ENCODE measurements at regions not wholly inside any gene's neighbourhood (a gene's known extent, or its start where the extent isn't known, plus 50 kb on each side); places are given as distances from the start of the nearest gene placed in this dataset.

DNA sequence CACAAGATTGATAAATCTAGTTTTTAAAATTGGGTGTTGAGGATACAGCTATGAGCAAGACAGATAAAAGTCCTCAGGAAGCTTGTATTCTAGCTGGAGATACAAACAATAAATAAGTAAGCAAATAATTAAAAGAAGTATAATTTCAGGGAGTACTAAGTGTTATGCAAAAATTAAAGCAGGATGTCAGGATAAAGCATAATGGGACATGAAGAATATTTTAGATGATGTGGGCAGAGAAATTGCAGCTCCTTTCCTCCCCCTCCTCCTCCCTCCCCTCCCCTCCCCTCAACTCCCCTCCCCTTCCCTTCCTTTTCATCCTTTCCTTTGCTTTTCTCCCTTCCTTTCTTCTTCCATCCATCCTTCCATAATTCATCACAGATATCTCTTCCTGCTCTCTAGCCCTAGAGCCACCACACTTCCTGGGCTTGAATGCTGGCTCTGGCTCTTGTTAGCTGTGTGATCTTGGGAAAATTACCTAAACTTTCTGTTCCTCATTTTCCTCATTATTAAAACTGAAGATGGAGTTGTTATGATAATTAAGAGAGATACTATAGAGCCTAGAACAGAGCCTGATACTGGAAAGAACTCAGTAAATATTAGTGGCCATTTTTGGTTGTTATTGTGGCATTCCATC lies 323.9 kb downstream of the AACS start:
- Mint-ChIP-seq H3K36me3 (no peaks in the 10 kb centered on the region), H3K9me3 (no peaks in the 10 kb centered on the region), H3K4me3 (no peak overlapping the region), H3K4me1 (no peaks in the 10 kb centered on the region), H3K27me3 (ENCODE audit: low read depth) (peaks cover 31% of the 10 kb centered on the region), H3K27ac (no peak overlapping the region)
- TF ChIP-seq CTCF (IDR thresholded peaks at IDR 0.05; ENCODE audit: unreplicated experiment), result no peak
- DNase-seq (ENCODE audit: low spot score in 2 of 2, unreplicated experiment in 2 of 2), result no peak

DNA sequence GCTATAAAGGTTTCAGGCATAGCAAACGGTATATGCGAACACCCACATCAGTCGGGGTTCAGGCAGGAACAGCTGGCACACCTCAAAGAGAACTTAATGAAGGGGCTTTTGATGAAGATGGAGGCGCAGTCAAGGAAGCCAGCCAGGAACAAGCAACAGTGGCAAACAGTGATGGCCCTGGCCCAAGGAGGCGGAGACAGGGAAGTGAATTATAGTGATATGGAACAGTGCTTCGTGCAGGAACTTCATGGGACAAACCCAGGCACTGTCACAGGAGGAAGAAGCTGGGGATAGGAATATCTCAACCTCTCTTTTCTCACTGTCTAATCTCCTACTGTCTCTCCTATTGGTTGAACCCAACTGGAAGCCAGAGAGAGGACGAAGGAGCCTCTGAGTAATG lies 328.3 kb downstream of the AACS start:
- H3K9me3 Mint-ChIP-seq, result peaks cover 10% of the 10 kb centered on the region
- no peaks in the 10 kb centered on the region for H3K36me3 Mint-ChIP-seq
- H3K4me1 Mint-ChIP-seq, result no peaks in the 10 kb centered on the region
- peaks cover 17% of the 10 kb centered on the region for H3K27me3 Mint-ChIP-seq (ENCODE audit: low read depth)
- TF ChIP-seq CTCF (IDR thresholded peaks at IDR 0.05; ENCODE audit: unreplicated experiment), result no peak
- no peak for DNase-seq (ENCODE audit: low spot score in 2 of 2, unreplicated experiment in 2 of 2)
- H3K4me3 Mint-ChIP-seq, result no peak overlapping the region
- H3K27ac Mint-ChIP-seq, result no peak overlapping the region

- no peaks in the 10 kb centered on the region for H3K36me3 Mint-ChIP-seq
- DNase-seq (ENCODE audit: low spot score in 2 of 2, unreplicated experiment in 2 of 2), result no peak
- no peak overlapping the region for H3K27ac Mint-ChIP-seq
- H3K4me1 Mint-ChIP-seq, result no peaks in the 10 kb centered on the region
- H3K9me3 Mint-ChIP-seq, result peaks cover 26% of the 10 kb centered on the region
- peaks cover 11% of the 10 kb centered on the region for H3K27me3 Mint-ChIP-seq (ENCODE audit: low read depth)
- no peak overlapping the region for H3K4me3 Mint-ChIP-seq
- TF ChIP-seq CTCF (IDR thresholded peaks at IDR 0.05; ENCODE audit: unreplicated experiment), result no peak
Measured at GRCh38 chr12:125395583-125396215, 330.5 kb downstream of the AACS start.

DNA sequence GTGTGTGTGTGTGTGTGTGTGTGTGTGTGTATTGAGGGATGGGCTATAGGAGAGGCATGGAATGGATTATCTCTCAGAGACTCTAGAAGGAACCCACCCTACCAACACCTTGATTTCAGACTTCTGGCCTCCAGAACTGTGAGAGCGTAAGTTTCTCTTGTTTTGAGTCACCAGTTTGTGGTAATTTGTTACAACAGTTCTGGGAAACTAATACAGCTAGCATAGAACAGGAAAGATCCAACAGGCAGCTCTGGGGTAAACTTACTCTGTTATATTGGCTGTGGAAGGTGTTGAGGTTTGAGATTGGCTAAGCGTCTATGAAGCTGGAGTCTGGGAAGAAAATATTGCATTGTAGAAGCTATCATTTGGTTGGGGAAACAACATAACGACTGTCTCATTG lies 334.3 kb downstream of the AACS start:
- peaks cover 3% of the 10 kb centered on the region for H3K36me3 Mint-ChIP-seq
- H3K9me3 Mint-ChIP-seq, result peaks cover 47% of the 10 kb centered on the region
- no peak overlapping the region for H3K4me3 Mint-ChIP-seq
- H3K27ac Mint-ChIP-seq, result no peak overlapping the region
- H3K27me3 Mint-ChIP-seq (ENCODE audit: low read depth), result peaks cover 2% of the 10 kb centered on the region
- no peak for DNase-seq (ENCODE audit: low spot score in 2 of 2, unreplicated experiment in 2 of 2)
- H3K4me1 Mint-ChIP-seq, result no peaks in the 10 kb centered on the region
- no peak for TF ChIP-seq CTCF (IDR thresholded peaks at IDR 0.05; ENCODE audit: unreplicated experiment)

GRCh38 chr12:125402874-125403789 lies 337.9 kb downstream of the AACS start:
- Mint-ChIP-seq H3K9me3 (peaks cover 40% of the 10 kb centered on the region), H3K36me3 (peaks cover 3% of the 10 kb centered on the region), H3K4me3 (no peak overlapping the region), H3K27ac (no peak overlapping the region), H3K4me1 (no peaks in the 10 kb centered on the region), H3K27me3 (ENCODE audit: low read depth) (peaks cover 9% of the 10 kb centered on the region)
- peak; percentile 56 for TF ChIP-seq CTCF (IDR thresholded peaks at IDR 0.05; ENCODE audit: unreplicated experiment)
- no peak for DNase-seq (ENCODE audit: low spot score in 2 of 2, unreplicated experiment in 2 of 2)

All from mesothelial cell of epicardium (in vitro differentiated cells).